ENCODE measurements at regions not wholly inside any gene's neighbourhood (a gene's known extent, or its start where the extent isn't known, plus 50 kb on each side); places are given as distances from the start of the nearest gene placed in this dataset.

DNA sequence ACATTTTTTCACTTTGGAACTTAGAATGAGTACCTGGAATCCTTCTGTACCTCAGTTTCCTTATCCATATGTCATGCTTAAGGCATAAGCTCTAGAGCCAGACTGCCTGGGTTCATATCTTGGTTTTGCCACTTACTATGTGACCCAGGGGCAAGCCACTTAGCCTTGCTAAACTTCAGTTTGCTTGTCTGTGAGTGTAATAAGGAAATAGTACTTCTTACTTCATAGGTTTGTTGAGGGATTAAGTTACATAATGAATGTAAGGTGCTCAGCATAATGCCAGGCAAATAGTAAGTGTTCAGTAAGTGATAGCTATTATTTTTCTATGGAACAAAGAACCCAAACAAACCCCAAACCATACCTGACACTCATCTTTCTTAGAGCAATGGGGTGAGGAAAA lies 225.1 kb downstream of the BCAT1 start:
- TF ChIP-seq, protein P1, sequence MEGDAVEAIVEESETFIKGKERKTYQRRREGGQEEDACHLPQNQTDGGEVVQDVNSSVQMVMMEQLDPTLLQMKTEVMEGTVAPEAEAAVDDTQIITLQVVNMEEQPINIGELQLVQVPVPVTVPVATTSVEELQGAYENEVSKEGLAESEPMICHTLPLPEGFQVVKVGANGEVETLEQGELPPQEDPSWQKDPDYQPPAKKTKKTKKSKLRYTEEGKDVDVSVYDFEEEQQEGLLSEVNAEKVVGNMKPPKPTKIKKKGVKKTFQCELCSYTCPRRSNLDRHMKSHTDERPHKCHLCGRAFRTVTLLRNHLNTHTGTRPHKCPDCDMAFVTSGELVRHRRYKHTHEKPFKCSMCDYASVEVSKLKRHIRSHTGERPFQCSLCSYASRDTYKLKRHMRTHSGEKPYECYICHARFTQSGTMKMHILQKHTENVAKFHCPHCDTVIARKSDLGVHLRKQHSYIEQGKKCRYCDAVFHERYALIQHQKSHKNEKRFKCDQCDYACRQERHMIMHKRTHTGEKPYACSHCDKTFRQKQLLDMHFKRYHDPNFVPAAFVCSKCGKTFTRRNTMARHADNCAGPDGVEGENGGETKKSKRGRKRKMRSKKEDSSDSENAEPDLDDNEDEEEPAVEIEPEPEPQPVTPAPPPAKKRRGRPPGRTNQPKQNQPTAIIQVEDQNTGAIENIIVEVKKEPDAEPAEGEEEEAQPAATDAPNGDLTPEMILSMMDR (IDR thresholded peaks at IDR 0.05; ENCODE audit: poor library complexity, severe bottlenecking), result no peak
- no peak for TF ChIP-seq POLR2AphosphoS5 (IDR thresholded peaks at IDR 0.05)
- TF ChIP-seq, protein P2, sequence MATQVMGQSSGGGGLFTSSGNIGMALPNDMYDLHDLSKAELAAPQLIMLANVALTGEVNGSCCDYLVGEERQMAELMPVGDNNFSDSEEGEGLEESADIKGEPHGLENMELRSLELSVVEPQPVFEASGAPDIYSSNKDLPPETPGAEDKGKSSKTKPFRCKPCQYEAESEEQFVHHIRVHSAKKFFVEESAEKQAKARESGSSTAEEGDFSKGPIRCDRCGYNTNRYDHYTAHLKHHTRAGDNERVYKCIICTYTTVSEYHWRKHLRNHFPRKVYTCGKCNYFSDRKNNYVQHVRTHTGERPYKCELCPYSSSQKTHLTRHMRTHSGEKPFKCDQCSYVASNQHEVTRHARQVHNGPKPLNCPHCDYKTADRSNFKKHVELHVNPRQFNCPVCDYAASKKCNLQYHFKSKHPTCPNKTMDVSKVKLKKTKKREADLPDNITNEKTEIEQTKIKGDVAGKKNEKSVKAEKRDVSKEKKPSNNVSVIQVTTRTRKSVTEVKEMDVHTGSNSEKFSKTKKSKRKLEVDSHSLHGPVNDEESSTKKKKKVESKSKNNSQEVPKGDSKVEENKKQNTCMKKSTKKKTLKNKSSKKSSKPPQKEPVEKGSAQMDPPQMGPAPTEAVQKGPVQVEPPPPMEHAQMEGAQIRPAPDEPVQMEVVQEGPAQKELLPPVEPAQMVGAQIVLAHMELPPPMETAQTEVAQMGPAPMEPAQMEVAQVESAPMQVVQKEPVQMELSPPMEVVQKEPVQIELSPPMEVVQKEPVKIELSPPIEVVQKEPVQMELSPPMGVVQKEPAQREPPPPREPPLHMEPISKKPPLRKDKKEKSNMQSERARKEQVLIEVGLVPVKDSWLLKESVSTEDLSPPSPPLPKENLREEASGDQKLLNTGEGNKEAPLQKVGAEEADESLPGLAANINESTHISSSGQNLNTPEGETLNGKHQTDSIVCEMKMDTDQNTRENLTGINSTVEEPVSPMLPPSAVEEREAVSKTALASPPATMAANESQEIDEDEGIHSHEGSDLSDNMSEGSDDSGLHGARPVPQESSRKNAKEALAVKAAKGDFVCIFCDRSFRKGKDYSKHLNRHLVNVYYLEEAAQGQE (IDR thresholded peaks at IDR 0.05; ENCODE audit: borderline replicate concordance), result no peak
- TF ChIP-seq RAD21 (conservative IDR thresholded peaks at IDR 0.05), result no peak
- no peak for TF ChIP-seq EZH2 (IDR thresholded peaks at IDR 0.05; ENCODE audit: borderline replicate concordance, insufficient read depth, low read length, poor library complexity, severe bottlenecking)
- TF ChIP-seq SMC3 (conservative IDR thresholded peaks at IDR 0.05; ENCODE audit: poor library complexity), result no peak
- TF ChIP-seq EP300 (conservative IDR thresholded peaks at IDR 0.05; ENCODE audit: poor library complexity, severe bottlenecking), result no peak
- TF ChIP-seq TAF1 (IDR thresholded peaks at IDR 0.05; ENCODE audit: low read depth), result no peak
